ENCODE measurements at regions not wholly inside any gene's neighbourhood (a gene's known extent, or its start where the extent isn't known, plus 50 kb on each side); places are given as distances from the start of the nearest gene placed in this dataset.

GRCh38 chr12:130074661-130075406 is 87.4 kb upstream of the FZD10 start:
- DNase-seq (ENCODE audit: low read depth in 2 of 2), result no peak

GRCh38 chr12:130075497-130076076 is 86.7 kb upstream of the FZD10 start:
- DNase-seq (ENCODE audit: low read depth in 2 of 2), result no peak

GRCh38 chr12:130076126-130076525 is 86.1 kb upstream of the FZD10 start:
- no peak for DNase-seq (ENCODE audit: low read depth in 2 of 2)

- DNase-seq (ENCODE audit: low read depth in 2 of 2), result no peak
These were observed 85.5 kb upstream of the FZD10 start for GRCh38 chr12:130076752-130077151.

- no peak for DNase-seq (ENCODE audit: low read depth in 2 of 2)
These were observed 83.4 kb upstream of the FZD10 start for GRCh38 chr12:130078852-130079251.

- DNase-seq (ENCODE audit: low read depth in 2 of 2), result no peak
These were observed 83.0 kb upstream of the FZD10 start for GRCh38 chr12:130079279-130079678.

- DNase-seq (ENCODE audit: low read depth in 2 of 2), result no peak
These were observed 82.1 kb upstream of the FZD10 start for GRCh38 chr12:130080205-130080604.

- DNase-seq (ENCODE audit: low read depth in 2 of 2), result no peak
These were observed 81.0 kb upstream of the FZD10 start for GRCh38 chr12:130081117-130081805.

GRCh38 chr12:130083002-130083401 is 79.3 kb upstream of the FZD10 start:
- no peak for DNase-seq (ENCODE audit: low read depth in 2 of 2)

GRCh38 chr12:130083734-130084133 is 78.5 kb upstream of the FZD10 start:
- DNase-seq (ENCODE audit: low read depth in 2 of 2), result no peak

GRCh38 chr12:130084359-130084758 is 77.9 kb upstream of the FZD10 start:
- DNase-seq (ENCODE audit: low read depth in 2 of 2), result no peak

GRCh38 chr12:130086248-130086647 is 76.0 kb upstream of the FZD10 start:
- DNase-seq (ENCODE audit: low read depth in 2 of 2), result no peak

- no peak for DNase-seq (ENCODE audit: low read depth in 2 of 2)
These were observed 75.5 kb upstream of the FZD10 start for GRCh38 chr12:130086797-130087196.

GRCh38 chr12:130087222-130087621 is 75.0 kb upstream of the FZD10 start:
- no peak for DNase-seq (ENCODE audit: low read depth in 2 of 2)

- DNase-seq (ENCODE audit: low read depth in 2 of 2), result no peak
These were observed 73.8 kb upstream of the FZD10 start for GRCh38 chr12:130088504-130088903.

GRCh38 chr12:130090542-130090941 is 71.7 kb upstream of the FZD10 start:
- DNase-seq (ENCODE audit: low read depth in 2 of 2), result no peak

GRCh38 chr12:130093380-130093779 is 68.9 kb upstream of the FZD10 start:
- DNase-seq (ENCODE audit: low read depth in 2 of 2), result no peak

- no peak for DNase-seq (ENCODE audit: low read depth in 2 of 2)
These were observed 64.9 kb upstream of the FZD10 start for GRCh38 chr12:130097342-130097741.

GRCh38 chr12:130097798-130098255 is 64.4 kb upstream of the FZD10 start:
- no peak for DNase-seq (ENCODE audit: low read depth in 2 of 2)

- DNase-seq (ENCODE audit: low read depth in 2 of 2), result no peak
These were observed 63.8 kb upstream of the FZD10 start for GRCh38 chr12:130098301-130099005.

GRCh38 chr12:130100634-130101362 is 61.5 kb upstream of the FZD10 start:
- DNase-seq (ENCODE audit: low read depth in 2 of 2), result no peak

GRCh38 chr12:130101370-130101769 is 60.9 kb upstream of the FZD10 start:
- DNase-seq (ENCODE audit: low read depth in 2 of 2), result no peak

Data from stimulated activated CD4-positive, alpha-beta T cell treated with anti-CD3 and anti-CD28 coated beads, Interleukin-15, amount 100 ng/mL, for 48 hours (primary cell).